ENCODE measurements at regions not wholly inside any gene's neighbourhood (a gene's known extent, or its start where the extent isn't known, plus 50 kb on each side); places are given as distances from the start of the nearest gene placed in this dataset.
"Not testable (repeated sequence)": the region's sequence is repeated elsewhere in the genome, so short reads cannot be mapped to it uniquely, and the experiment has no call there.

DNA sequence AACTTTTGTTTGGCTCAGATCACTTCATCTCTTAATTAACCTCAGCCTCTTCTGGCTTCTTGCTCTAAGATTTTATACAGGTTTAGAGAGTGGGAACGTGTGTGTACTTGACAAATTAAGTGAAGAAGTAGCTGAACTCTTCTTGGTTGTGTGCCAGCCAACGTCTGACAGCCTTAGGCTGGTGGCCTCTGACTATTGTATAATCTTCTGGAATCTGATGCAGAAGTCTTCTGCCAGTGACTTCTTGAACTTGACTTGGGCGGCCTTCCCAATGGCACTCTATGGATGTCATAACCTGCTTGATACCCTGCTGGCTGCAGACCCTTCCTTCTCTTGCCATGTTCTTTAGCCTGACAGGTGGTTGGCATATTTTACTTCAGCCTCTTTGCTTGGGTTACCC, 660.5 kb downstream of the DOK5 start:
- H3K9me3 Mint-ChIP-seq (ENCODE audit: unreplicated experiment), result peaks cover 1% of the 10 kb centered on the region
- H3K4me3 Mint-ChIP-seq (ENCODE audit: unreplicated experiment), result no peak overlapping the region
- no peak for DNase-seq
- no peak for TF ChIP-seq CTCF (IDR thresholded peaks at IDR 0.05; ENCODE audit: partially characterized antibody, unreplicated experiment)
- no peaks in the 10 kb centered on the region for H3K27me3 Mint-ChIP-seq (ENCODE audit: unreplicated experiment)
- no peak overlapping the region for H3K27ac Mint-ChIP-seq (ENCODE audit: unreplicated experiment)
- H3K4me1 Mint-ChIP-seq (ENCODE audit: low read depth, unreplicated experiment), result no peaks in the 10 kb centered on the region
- H3K36me3 Mint-ChIP-seq (ENCODE audit: unreplicated experiment), result no peaks in the 10 kb centered on the region

GRCh38 chr20:55132523-55132922, 657.1 kb downstream of the DOK5 start:
- H3K9me3 Mint-ChIP-seq (ENCODE audit: unreplicated experiment), result peaks cover 1% of the 10 kb centered on the region

DNA sequence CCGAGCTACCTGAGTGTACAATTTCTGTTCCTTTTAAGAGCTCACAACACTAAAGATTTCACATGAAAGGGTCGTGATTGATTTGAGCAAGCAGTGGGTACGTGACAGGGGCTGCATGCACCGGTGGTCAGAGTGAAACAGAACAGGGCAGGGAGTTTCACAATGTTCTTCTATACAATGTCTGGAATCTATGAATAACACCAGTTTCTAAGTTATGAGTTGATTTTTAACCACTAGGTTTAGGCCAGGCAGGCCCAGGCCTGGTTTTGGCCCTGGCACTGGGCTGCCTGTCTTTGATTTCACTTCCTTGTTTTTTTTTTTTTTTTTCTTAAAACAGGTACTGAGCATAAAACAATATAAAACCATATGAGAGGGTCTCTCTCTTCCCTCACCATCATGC, 642.2 kb downstream of the DOK5 start:
- not testable (repeated sequence) for H3K27me3 Mint-ChIP-seq (ENCODE audit: unreplicated experiment); DNase-seq; H3K4me3 Mint-ChIP-seq (ENCODE audit: unreplicated experiment); H3K36me3 Mint-ChIP-seq (ENCODE audit: unreplicated experiment); H3K9me3 Mint-ChIP-seq (ENCODE audit: unreplicated experiment); H3K4me1 Mint-ChIP-seq (ENCODE audit: low read depth, unreplicated experiment); H3K27ac Mint-ChIP-seq (ENCODE audit: unreplicated experiment)

More at GRCh38 chr20:55132523-55132922, 657.1 kb downstream of the DOK5 start:
- H3K27ac Mint-ChIP-seq (ENCODE audit: unreplicated experiment), result no peak overlapping the region
- H3K36me3 Mint-ChIP-seq (ENCODE audit: unreplicated experiment), result no peaks in the 10 kb centered on the region
- H3K27me3 Mint-ChIP-seq (ENCODE audit: unreplicated experiment), result no peaks in the 10 kb centered on the region
- no peak for DNase-seq
- H3K4me3 Mint-ChIP-seq (ENCODE audit: unreplicated experiment), result no peak overlapping the region
- H3K4me1 Mint-ChIP-seq (ENCODE audit: low read depth, unreplicated experiment), result peaks cover 4% of the 10 kb centered on the region
- TF ChIP-seq CTCF (IDR thresholded peaks at IDR 0.05; ENCODE audit: partially characterized antibody, unreplicated experiment), result no peak

- DNase-seq, result no peak
- Mint-ChIP-seq H3K4me1 (ENCODE audit: low read depth, unreplicated experiment) (no peaks in the 10 kb centered on the region), H3K27me3 (ENCODE audit: unreplicated experiment) (no peaks in the 10 kb centered on the region), H3K4me3 (ENCODE audit: unreplicated experiment) (no peak overlapping the region), H3K36me3 (ENCODE audit: unreplicated experiment) (no peaks in the 10 kb centered on the region), H3K27ac (ENCODE audit: unreplicated experiment) (no peak overlapping the region), H3K9me3 (ENCODE audit: unreplicated experiment) (peaks cover 2% of the 10 kb centered on the region)
- no peak for TF ChIP-seq CTCF (IDR thresholded peaks at IDR 0.05; ENCODE audit: partially characterized antibody, unreplicated experiment)
Measured at GRCh38 chr20:55116598-55116997, 641.2 kb downstream of the DOK5 start.

GRCh38 chr20:55103188-55103587, 627.8 kb downstream of the DOK5 start:
- Mint-ChIP-seq H3K4me1 (ENCODE audit: low read depth, unreplicated experiment) (no peaks in the 10 kb centered on the region), H3K9me3 (ENCODE audit: unreplicated experiment) (peaks cover 6% of the 10 kb centered on the region), H3K4me3 (ENCODE audit: unreplicated experiment) (no peak overlapping the region), H3K27me3 (ENCODE audit: unreplicated experiment) (no peaks in the 10 kb centered on the region), H3K27ac (ENCODE audit: unreplicated experiment) (no peak overlapping the region), H3K36me3 (ENCODE audit: unreplicated experiment) (no peaks in the 10 kb centered on the region)
- no peak for DNase-seq
- no peak for TF ChIP-seq CTCF (IDR thresholded peaks at IDR 0.05; ENCODE audit: partially characterized antibody, unreplicated experiment)

GRCh38 chr20:55099251-55099650, 623.9 kb downstream of the DOK5 start:
- no peaks in the 10 kb centered on the region for H3K4me1 Mint-ChIP-seq (ENCODE audit: low read depth, unreplicated experiment)
- no peak for DNase-seq
- H3K36me3 Mint-ChIP-seq (ENCODE audit: unreplicated experiment), result peaks cover 3% of the 10 kb centered on the region
- H3K4me3 Mint-ChIP-seq (ENCODE audit: unreplicated experiment), result no peak overlapping the region
- H3K9me3 Mint-ChIP-seq (ENCODE audit: unreplicated experiment), result peaks cover 2% of the 10 kb centered on the region
- H3K27ac Mint-ChIP-seq (ENCODE audit: unreplicated experiment), result no peak overlapping the region
- no peaks in the 10 kb centered on the region for H3K27me3 Mint-ChIP-seq (ENCODE audit: unreplicated experiment)
- TF ChIP-seq CTCF (IDR thresholded peaks at IDR 0.05; ENCODE audit: partially characterized antibody, unreplicated experiment), result no peak

Measured in glutamatergic neuron (in vitro differentiated cells).